A172 (cell line): ENCODE measurements at regions not wholly inside any gene's neighbourhood (a gene's known extent, or its start where the extent isn't known, plus 50 kb on each side); places are given as distances from the start of the nearest gene placed in this dataset.
"Not testable (repeated sequence)": the region's sequence is repeated elsewhere in the genome, so short reads cannot be mapped to it uniquely, and the experiment has no call there.

Experiments used
- DNase-seq: peaks from one replicate; pipeline ENCODE4 v3.0.0-alpha.2; 2015; ENCODE audit warnings: low spot score

GRCh38 chr9:18032636-18033035 lies 441.3 kb upstream of the ADAMTSL1 start:
- DNase-seq = no peak

- no peak for DNase-seq
Measured at GRCh38 chr9:18036422-18037187, 437.3 kb upstream of the ADAMTSL1 start.

- DNase-seq = no peak
Measured at GRCh38 chr9:18037981-18038380, 436.0 kb upstream of the ADAMTSL1 start.

GRCh38 chr9:18040327-18040726 lies 433.6 kb upstream of the ADAMTSL1 start:
- no peak for DNase-seq

GRCh38 chr9:18043978-18044377 lies 430.0 kb upstream of the ADAMTSL1 start:
- DNase-seq = no peak

- no peak for DNase-seq
Measured at GRCh38 chr9:18045326-18045725, 428.6 kb upstream of the ADAMTSL1 start.

- DNase-seq = no peak
Measured at GRCh38 chr9:18046068-18046467, 427.9 kb upstream of the ADAMTSL1 start.

GRCh38 chr9:18051638-18052037 lies 422.3 kb upstream of the ADAMTSL1 start:
- no peak for DNase-seq

GRCh38 chr9:18052060-18052459 lies 421.9 kb upstream of the ADAMTSL1 start:
- DNase-seq = no peak

- no peak for DNase-seq
Measured at GRCh38 chr9:18056269-18056992, 417.5 kb upstream of the ADAMTSL1 start.

GRCh38 chr9:18056993-18057369 lies 417.0 kb upstream of the ADAMTSL1 start:
- DNase-seq = no peak

- no peak for DNase-seq
Measured at GRCh38 chr9:18058564-18059442, 415.1 kb upstream of the ADAMTSL1 start.

GRCh38 chr9:18059447-18059846 lies 414.5 kb upstream of the ADAMTSL1 start:
- no peak for DNase-seq

GRCh38 chr9:18060269-18060934 lies 413.6 kb upstream of the ADAMTSL1 start:
- no peak for DNase-seq

- no peak for DNase-seq
Measured at GRCh38 chr9:18061332-18061731, 412.6 kb upstream of the ADAMTSL1 start.

- DNase-seq = no peak
Measured at GRCh38 chr9:18061856-18062255, 412.1 kb upstream of the ADAMTSL1 start.

GRCh38 chr9:18063856-18064390 lies 410.0 kb upstream of the ADAMTSL1 start:
- no peak for DNase-seq

GRCh38 chr9:18066608-18067007 lies 407.3 kb upstream of the ADAMTSL1 start:
- not testable (repeated sequence) for DNase-seq

- no peak for DNase-seq
Measured at GRCh38 chr9:18067548-18068120, 406.3 kb upstream of the ADAMTSL1 start.

- no peak for DNase-seq
Measured at GRCh38 chr9:18068900-18069299, 405.1 kb upstream of the ADAMTSL1 start.

- DNase-seq = peak; percentile 77
Measured at GRCh38 chr9:18071651-18072060, 402.3 kb upstream of the ADAMTSL1 start.
